HG03039 (cell line): ENCODE measurements at regions not wholly inside any gene's neighbourhood (a gene's known extent, or its start where the extent isn't known, plus 50 kb on each side); places are given as distances from the start of the nearest gene placed in this dataset.

Source experiments
- ATAC-seq: cut with Tn5 transposase; IDR thresholded peaks from one replicate; pipeline ENCODE4 v1.9.1; 2021; ENCODE audit warnings: mild to moderate bottlenecking, moderate library complexity; ENCODE audit not compliant: unreplicated experiment

DNA sequence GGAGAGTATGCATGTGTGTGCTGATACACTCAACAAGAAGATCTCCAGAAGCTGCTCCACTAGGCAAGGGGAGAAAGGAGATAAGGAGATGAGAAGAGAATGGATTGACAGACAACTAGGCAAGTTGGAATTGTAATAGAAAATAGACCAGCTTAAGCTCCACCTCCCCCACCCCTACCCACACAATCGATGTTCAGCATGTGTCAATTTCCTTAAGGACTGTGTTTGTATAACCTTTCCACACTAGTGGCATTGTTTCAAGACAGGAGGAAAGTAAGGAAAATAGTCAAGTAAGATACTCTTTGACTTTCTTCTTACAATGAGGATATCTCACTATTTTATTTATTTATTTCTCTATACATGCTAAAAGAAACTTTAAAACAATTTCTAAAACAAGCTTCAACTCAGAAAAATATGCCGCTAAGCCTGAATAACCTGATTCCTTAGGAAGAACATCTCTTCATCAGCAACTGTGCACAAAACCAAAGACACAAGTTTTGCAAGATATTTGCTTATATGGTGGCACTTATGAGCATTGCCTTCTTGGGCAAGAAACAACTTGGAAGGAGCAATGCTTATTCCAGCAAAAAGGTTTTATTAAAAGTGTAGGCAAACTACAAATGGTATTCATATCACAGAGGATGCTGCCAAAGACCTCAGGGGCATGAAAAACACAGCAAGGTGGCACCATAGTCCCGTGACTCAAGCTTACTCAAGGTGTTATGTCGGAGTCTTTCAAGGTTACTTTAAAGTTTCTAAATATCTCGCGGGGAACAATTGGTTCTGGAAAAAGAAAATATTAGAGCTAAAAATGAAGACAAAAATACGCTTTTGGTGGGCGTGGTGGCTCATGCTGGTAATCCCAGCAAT, 249.1 kb downstream of the COL12A1 start:
- no peak for ATAC-seq

- no peak for ATAC-seq
These were observed 252.1 kb downstream of the COL12A1 start for GRCh38 chr6:74953708-74954107.

DNA sequence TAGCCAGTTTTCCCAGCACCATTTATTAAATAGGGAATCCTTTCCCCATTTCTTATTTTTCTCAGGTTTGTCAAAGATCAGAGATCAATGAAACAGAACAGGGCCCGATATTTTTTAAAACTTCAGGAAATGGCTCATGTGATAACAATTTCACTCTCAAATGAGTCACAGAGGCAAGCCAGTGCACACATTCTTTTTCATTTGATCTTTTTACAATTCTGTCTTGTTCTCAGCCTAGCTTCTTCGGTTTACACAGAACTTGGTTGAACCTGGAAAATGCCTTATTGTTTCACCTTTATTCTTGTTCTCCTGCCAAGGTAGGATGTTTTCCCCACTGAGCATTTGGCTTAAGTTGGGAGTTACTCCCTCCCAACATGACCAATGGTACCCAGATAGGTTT, 258.9 kb downstream of the COL12A1 start:
- no peak for ATAC-seq

DNA sequence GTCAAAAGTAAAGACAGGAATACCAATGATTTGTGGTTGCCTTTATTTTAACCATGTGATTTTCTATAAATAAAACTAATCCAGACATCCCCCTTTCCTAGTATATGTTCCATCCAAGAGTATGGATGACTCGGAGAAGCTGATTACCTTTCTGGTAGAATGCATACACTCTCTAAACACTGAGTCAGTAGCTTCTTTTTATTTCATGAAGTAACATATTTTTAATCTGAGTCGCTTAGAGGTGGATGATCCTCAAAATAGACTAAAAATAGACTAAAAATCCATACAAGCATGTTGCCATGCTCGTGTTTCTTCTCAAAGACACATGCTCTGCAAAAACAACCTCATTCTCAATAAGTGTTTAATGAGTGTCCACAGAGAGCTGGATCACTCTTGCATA, 263.7 kb downstream of the COL12A1 start:
- no peak for ATAC-seq

DNA sequence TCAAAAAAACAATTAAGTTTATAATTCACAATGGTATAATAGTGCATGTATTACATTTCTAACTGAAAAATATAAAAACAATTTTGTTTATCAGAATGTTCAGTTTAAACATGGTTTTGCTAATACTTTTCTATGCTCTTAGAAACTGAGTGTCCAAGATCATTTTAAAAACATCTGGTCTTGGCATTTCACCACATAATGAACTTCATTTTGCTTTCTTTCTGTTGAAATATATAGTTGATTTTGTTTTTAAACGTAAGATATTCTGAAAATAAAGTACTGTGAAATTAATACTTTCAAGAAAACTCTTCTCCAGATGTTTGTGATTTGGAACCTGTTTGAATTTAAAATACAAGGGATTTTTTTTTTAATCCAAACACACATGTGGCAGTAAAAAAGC, 264.4 kb downstream of the COL12A1 start:
- no peak for ATAC-seq

DNA sequence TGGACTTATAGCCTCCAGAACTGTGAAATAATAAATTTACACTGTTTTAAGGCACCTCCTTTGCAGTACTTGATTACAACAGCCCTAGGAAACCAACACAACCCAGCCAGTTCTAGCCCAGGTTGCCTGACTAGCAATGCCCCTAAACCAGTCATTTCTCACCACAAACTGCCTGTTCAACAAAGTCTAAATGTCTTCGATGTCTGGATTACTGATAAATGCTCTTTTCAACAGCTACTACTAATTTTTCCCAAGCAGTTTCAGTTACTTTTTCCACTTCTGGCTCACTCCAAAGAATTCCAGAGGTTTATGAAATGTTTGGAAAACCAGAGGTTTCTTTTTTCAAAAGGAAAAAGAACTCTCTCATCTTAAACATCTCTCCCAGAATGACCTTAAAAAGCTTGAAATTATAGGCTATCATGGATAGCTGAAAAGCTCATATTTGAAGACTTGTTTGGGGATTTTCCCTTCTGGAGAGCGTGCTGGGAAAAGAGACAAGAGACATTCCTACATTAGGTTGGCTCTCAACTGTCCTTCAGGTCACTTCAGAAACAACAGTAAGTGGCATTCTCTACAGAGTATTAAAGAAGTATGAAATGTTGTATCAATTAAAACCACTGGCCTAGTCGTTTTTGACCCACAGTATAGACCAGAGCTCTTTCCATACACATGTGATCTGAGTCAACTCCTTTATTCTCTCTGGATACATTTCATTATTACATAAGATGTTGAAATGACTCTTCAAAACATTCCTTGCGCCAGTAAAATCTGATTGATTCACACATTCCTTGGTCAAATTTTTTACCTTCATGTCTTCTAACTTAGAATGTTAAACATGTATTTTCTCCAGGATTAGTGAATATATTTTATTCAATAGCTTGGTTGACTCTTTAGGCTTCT, 265.9 kb downstream of the COL12A1 start:
- no peak for ATAC-seq

DNA sequence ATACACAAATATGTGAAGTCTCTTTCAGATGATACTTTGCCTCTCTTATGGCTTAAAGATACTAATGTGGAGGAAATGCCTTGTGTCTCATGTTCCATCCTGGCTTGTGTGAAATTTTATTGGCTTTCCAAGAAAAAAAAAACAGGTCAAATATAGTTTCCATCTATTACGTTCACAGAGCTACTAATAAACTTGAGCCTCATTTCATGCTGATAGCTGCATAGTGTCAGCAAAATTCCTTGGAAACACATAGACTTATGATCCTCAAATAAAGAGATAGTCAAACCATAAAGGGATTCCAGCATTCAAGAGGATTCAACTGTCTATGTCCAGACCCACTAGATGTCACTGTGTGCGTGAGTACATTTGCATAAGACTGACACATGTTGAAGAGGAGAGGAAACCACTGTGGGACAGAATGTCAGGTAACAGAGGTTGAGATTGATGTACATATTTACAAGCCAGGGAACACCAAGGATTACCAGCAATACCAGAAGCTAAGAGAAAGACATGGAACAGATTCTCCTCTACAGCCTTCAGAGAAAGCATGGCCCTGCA, 266.6 kb downstream of the COL12A1 start:
- no peak for ATAC-seq

GRCh38 chr6:74937936-74938335, 267.9 kb downstream of the COL12A1 start:
- ATAC-seq, result no peak

GRCh38 chr6:74936886-74937285, 269.0 kb downstream of the COL12A1 start:
- ATAC-seq, result no peak

DNA sequence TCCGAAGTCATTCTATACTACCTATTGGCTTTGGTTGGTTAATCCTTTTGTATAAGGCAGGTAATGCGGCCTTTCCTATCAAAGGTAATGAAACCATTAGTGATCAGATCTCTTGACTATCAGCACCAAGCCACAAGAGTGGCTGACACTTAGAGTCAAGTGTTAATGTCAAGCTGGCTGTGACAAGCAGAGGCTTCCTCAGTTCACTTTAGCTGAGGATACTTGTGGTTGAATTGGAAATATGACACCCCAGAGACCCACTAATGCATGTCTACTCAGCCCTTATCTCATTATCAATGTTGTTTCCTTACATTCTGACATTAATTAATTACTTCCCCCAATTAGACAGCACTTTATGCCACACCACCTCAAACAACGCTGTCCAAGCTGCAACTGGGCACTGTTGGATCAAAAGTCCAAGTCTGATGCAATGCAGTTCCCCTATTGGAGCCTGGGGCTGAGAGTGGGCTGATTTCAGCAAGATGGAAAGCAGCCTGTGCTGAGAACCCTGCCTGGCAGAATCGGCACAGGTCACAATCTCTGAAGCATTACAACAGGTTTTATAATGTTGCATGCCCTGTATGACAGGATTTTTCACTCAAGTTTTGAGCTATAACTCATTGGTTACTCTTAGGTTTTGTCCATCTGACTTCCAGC, 273.5 kb downstream of the COL12A1 start:
- ATAC-seq, result no peak

DNA sequence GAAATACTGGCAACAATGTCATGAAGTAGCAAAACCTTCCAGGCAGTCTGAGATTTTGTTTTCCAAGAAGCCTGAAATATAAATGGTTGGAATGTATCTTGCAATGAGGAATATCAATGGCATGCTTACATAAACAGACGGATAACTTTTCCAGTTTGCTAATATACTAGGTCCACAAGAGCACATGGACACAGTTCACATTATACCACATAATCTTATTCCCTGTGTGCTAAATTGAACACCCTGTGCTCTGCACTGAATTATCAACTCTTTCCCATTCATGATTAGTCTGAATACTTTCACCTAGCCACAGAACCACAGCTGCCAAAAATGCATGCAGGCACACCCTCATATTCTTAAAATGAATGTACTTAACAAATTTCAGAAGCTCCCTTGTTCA, 274.3 kb downstream of the COL12A1 start:
- no peak for ATAC-seq

DNA sequence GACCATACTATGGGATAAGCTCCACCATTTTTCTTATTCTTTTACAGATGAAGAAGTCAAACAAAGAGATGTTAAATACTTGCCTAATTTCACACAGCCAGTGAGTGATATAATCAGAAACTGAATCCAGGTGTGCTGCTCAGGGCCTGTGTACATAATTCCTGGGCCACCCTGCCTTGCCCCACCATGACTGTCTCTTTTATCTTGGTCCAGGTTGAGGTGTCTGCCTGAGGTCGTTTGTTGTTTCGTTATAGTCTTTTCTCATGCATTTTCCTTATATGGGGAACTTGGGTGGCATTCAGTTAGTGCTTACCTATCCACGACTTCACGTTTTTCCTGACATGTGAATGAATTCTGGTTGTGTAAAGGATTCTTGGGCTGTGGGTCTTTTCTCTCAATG, 277.6 kb downstream of the COL12A1 start:
- no peak for ATAC-seq

DNA sequence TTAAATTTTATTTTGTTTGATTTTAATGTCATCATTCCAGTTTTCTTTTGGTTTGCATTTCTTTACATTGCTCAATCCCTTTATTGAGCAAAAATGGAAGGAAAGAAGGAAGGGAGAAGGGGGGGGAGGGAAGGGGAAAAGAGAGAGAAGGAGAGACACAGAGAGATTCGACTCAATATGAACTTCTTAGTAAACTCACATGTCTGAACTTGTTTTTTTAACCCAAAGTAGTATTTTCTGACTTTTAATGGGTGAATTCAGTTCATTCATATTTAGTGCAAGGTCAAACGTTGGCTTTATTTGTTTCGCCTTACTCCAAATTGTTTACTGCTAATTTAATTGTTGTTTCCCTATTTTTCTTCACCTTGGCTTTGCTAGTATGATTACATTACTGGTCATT, 278.6 kb downstream of the COL12A1 start:
- ATAC-seq, result no peak

DNA sequence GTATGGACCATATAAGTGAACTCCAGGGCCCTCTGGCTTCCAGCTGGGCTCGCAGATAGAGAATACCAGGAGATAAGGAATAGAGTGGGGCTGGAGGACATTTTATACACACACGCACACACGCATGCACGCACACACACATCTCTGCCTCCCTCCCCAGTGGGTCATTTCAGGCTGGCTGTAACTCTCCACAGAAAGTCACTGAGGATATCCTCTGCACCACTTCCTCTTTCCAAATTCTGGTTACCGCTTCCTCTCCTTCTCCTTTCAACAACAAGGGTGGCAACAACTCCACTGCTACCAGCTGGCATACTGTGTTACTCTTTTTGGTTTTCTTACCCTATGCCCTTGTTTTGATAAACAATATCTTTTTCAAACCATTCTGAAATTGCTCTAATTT, 280.2 kb downstream of the COL12A1 start:
- no peak for ATAC-seq

GRCh38 chr6:74914888-74915287, 291.0 kb downstream of the COL12A1 start:
- ATAC-seq, result no peak

DNA sequence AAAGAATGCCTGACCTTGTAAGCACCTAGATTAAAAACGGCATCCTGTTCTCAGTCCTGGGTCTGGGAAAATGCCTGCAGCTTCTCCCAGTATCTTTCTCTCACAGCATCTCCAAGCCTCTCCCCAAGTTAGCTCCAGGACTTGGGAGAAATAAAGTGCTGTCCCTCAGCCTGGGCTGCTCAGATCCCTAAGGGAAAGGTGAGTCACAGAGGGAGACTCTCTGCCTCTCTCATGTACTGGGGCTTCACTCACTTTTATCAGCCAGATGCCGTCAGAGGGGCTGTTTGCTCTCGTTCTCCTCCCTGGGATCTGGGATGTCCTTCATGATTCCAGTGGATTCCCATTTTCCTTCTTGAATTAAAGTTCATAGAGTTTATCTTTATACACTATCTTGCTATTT, 293.6 kb downstream of the COL12A1 start:
- no peak for ATAC-seq

DNA sequence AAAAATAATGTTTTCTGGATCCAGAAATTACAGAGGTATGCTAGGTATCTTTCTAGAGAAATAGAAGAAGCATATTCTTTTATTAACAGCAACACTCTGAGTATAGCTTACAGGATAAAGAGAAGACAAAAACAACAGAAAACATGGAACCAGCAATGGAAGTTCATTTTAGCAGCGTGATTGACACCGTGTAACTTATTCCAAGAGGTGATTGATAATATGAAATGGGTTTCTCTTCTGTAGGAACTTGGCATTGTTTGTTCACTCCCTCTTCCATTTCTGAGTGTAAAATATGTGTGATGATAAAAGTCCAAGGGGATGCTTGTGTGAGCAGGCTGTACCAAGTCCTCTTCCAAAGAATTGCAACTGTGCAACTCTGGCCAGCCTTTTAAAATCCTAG, 303.0 kb downstream of the COL12A1 start:
- ATAC-seq, result no peak

- ATAC-seq, result no peak
These were observed 303.8 kb downstream of the COL12A1 start for GRCh38 chr6:74902089-74902488.

- no peak for ATAC-seq
These were observed 304.3 kb downstream of the COL12A1 start for GRCh38 chr6:74901576-74901975.

DNA sequence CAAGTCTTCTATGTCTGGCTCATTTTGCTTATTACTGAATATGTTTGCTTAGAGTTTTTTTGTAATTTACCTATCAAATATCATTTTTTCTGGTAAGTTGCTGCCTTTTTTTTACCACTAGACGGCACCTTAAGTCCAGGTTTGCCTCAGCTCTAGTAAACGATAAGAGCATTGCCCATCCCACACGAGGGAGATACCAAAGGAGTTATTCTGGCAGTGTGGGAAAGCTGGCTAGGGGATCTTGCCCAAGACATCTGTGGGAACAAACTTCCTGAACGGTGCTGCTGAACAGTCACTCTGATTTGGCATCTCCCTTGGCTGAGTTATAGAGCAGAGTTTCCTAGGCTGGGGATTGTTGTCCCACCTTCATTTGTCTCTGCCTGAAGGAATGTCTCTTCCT, 306.4 kb downstream of the COL12A1 start:
- no peak for ATAC-seq

- no peak for ATAC-seq
These were observed 313.8 kb downstream of the COL12A1 start for GRCh38 chr6:74892091-74892490.
